Stimulated activated CD8-positive, alpha-beta memory T cell treated with anti-CD3 and anti-CD28 coated beads, Interleukin-7, amount 100 ng/mL, for 1 hour (primary cell): ENCODE measurements at regions not wholly inside any gene's neighbourhood (a gene's known extent, or its start where the extent isn't known, plus 50 kb on each side); places are given as distances from the start of the nearest gene placed in this dataset.

ENCODE experiments used
- DNase-seq, 2 donors: peaks; one replicate each; pipeline ENCODE4 v3.0.0-alpha.2; 2020; ENCODE audit warnings: low read depth in 2 of 2

DNA sequence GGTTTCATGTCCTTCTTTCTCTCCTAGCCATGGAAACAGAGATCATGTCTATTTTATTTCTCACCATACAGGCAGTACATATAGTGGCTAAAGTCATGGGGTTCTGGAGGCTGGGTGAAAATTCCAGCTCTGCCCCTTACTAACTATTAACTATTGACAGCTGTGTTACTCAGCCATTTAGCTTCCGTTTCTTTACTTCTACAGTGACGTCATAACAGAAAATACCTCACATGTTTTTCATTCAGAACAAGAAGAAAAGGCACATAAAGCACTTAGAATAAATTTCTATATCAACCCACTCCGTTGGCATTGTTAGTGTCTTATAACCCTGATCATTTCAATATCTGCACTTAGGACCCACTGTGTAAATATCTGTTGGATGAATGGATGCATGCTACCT, 1506.9 kb upstream of the TMEM132C start:
- no peak for DNase-seq

DNA sequence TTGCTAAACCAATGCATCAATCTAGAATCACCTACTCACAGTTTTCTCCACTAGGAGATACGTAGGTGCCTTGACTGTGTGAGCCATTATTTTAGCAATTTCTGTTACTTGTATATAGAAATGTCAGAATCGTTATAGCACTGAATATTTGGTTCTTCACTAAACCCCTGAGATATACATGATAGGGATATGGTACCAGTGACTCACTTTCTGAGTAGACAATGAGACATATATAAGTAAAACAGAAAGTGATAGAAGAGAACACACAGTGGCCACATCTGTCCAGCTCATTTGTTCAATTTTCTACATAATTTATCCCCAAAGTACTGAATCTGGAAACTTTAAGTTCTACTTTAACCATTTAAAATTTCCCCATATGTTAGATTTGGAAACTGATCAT, 1505.5 kb upstream of the TMEM132C start:
- no peak for DNase-seq

DNA sequence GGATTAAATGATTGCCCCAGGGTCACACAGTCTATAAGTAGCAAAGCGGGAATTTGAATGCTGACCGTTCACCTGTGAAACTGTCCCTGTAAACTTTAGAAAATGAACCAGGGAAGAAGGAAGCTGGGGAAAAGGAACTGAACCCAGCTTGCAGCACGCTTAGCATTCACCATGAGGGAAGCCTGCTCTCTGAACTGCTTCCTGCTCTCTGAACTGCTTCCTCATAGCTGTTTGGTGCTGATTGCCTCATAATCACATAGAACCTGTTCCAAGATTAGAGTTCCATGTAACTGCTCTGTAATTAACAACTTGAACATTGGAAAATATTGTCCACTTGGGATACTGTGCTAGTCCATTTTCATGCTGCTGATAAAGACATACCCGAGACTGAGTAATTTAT, 1504.8 kb upstream of the TMEM132C start:
- DNase-seq = no peak

DNA sequence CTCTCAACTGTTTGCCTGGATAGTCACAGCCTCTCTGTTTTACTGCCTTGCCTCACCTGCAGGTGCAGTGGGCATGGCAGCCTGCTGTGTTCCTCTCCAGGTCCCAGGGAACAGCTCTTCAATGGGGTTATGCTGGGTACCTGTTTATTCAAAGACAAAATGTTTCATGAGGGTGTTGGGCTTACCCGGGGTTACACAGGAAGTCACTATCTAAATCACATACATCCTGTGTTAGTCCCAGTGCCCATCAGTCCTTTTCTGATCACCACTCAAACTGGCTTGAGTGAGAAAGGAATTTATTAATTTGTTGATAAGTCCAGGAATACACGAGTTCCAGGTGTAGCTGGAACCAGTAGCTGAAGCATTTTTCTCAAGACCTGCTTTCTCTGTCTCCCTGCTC, 1503.6 kb upstream of the TMEM132C start:
- DNase-seq = no peak

DNA sequence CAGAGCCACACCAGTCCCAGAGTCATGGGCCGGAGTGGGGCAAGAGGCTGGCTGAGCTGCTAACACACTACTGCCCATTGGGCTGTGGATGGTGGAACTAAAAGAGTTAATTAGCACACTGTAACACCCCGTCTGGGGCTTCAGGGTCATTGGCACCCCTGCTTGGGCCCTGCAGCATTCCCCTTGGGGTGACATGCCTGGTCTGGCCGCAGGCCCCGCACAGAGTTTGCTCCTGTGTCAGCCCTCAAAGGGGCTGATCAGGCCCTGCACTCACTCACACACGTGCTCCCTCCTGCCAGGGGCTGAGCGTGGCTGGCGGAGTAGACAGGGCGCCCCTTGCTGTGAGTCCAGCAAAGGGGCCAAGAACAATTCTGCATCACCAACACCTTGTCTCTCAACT, 1499.6 kb upstream of the TMEM132C start:
- DNase-seq = no peak

DNA sequence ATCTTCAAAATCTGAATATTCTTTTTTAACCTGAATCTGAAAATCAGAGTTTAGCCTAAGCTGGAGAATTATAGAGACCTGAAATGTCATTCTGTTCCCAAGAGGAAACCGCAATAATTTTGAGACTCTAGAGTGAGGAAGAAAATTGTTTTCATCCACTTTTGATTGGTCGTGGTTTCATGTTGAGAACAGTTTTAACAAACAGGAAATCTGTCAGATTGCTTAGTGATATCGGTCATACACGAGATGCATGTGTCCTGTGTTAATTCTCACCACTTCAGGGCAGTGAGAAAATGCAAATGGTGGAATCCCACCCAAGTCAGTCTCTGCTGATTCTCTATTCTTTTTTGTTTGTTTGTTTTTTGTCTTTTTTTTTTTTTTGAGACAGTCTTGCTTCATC, 1498.5 kb upstream of the TMEM132C start:
- no peak for DNase-seq

DNA sequence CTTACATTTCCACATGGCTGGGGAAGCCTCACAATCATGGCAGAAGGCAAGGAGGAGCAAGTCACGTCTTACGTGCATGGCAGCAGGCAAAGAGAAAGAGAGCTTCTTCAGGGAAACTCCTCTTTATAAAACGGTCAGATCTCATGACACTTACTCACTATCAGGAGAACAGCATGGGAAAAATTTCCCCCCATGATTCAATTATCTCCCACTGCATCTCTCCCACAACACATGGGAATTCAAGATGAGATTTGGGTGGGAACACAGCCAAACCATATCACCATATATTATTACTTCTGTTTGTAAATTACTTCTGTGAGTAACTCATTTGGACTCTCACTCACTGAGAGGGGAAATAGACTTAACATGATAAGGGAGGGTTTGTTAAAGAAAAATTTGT, 1496.8 kb upstream of the TMEM132C start:
- no peak for DNase-seq

DNA sequence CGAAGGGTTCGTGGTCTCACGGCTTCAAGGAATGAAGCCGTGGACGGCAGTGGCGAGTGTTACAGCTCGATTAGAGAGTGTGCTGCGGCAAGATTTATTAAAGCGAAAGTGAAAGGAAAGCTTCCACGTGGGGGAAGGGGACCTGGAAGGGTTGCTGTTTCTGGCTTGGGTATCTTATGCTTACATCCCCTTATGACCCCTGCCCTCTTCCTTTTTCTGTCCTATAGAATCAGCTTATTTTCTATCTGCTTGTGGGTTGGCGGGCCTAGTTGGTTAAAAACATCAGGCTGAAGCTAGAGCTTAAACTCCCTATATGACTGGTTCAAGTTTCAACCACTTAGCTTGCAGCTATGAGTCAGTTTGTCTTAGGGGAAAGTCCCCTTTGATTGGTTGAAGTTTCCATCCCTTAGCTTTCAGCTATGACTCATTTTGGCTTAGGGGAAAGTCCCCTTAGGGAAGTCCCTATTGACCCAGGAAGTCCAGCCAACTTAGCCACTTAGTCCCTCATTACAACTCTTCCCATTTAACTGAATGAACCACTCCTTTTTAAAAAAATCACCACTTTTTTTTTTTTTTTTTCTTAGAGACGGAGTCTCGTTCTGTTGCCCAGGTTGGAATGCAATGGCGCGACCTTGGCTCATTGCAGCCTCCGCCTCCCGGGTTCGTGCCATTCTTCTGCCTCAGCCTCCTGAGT, 1494.7 kb upstream of the TMEM132C start:
- no peak for DNase-seq

DNA sequence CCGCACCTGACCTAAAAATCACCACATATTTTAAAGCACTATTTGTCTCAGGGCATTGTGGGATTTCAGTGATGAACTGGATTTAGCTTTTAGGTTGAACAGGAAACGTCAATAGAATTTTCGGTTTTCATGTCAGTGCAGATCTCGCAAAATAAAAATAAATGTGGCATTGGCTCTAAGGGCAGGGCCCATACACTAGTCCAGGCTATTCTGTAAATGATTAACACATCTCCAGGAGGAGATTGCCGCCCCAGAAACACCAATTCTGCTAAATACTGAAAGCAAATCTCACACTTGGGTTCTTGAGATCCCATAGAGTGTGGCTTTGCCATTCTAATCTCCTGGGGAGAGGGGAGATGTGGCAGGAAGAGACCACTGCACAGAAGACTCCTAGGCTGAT, 1494.0 kb upstream of the TMEM132C start:
- DNase-seq = no peak

DNA sequence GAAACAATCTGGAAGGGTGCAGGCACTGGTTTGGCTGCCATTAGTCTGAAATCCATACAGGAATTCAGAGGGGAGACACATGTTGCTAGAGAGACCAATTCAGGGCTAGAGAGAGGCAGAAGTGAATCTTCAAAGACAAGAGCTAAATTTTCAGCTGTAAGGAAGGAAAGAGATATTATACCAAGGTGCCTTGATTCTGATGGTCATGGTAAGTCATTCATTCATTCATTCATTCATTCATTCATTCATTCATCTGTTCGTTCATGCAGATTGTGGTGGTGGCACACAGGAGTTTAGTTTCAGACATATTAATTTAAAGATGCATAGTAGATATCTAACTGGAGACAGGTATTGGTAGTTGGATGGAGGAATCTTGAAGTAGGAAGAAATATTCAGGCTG, 1493.5 kb upstream of the TMEM132C start:
- no peak for DNase-seq

DNA sequence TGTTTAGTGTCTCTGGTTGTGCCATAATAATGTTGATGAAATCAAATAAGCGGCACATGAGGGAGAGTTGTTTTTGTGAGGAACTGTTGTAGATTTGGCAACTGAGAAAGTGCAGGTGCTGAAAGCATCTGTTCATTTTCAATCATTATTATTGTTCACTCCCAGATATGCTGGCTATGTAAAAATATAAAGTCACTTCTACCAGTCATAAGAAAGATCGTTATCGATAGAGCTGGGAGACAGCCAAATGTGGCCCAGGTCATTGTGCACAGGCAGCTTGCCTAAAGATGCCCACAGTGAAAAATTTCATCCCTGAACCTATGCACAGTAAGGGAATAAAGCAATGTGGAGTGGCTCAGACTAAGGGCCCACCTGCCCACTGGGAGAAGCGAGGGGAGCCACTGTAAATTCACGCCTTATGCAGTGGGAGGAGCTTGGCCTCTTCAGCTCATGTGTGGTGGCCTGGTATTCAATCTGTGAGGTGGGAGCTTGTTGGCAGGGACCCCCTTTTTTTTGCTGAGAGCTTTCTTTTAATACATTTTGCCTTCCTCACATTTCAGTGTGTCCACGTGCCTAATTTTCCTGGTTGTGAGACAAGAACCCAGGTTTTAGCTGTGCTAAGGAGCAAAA, 1490.8 kb upstream of the TMEM132C start:
- DNase-seq = no peak

DNA sequence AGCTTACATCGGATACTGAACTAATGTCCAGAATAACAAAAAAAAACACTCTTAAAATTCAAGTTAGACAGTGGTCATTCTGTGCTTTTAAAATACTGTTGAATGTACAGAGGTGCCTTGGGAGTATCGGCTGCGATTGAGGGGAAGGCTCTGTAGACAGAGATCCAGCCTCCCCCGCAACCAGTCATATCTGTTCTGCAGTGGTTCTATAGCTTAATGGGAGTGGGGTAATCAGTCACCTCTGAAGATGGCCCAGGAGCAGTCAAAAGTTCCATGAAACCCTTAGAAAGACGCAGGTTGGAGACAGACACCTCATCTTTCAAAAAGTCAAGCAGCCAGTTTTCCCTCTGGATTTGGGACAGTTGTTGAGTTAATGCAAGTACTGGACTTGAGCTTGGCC, 1486.6 kb upstream of the TMEM132C start:
- no peak for DNase-seq

DNA sequence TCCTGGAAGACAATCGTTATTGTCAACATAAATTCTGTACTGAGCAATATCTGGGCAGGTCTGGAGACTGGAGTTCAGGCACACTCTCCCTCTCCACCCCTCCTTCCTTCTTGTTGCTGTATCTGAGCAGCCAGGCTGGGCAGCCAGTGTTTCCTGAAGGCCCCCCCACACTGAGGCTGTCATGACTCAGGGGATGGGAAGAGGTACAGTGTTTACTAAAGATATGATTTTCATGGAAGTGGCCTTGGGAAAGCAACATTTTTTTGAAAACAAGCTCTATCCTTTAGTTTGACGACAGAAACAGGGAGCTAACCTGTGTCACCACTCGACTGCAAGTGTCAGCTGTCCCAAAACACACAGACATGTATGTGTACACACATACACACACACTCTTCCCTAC, 1485.4 kb upstream of the TMEM132C start:
- no peak for DNase-seq

DNA sequence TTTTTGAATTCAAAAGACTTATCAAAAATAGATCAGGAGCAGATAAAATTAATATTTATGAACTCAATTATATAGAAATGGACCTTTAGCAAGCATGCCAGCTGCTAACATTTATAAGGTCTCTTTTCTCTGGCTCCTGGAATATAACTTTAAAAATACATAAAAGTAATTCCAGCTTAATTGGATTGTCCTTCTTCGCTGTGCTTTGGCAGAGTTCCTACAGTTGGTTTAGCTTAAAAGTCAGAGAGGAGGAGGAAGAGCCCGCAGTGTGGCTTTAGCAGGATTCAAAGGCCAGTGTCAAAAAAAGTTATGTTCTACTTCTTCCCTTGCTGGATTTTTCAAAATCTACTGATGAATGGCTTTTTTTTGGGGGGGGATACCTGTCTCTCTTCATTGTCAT, 1484.9 kb upstream of the TMEM132C start:
- DNase-seq = no peak

DNA sequence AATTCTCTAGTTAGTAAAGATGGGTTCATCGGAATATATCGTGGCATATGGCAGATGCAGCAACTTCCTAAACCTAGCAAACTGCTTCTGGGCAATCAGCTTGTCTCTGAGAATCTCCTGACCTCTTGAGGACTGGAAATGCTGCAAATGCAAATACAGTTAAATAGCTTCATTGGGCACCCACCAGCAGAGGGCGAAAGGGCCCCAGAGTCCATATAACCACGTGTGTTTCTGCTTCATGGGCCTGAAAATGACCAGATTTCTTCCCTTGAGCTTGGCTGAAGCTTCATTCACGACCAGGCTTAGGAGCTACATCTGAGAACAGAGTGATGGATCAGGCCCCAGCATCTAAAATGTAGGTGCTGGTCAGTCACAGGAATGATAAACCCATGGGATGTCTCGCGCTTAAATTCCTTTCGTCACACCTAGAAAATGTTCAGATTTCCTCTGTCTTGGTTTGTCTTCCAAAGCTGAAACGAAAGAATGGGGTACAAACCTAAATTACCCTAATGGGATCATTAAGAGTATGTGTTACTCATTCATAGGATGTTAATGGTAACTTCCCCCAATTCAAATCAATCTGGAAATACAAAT, 1482.5 kb upstream of the TMEM132C start:
- no peak for DNase-seq

DNA sequence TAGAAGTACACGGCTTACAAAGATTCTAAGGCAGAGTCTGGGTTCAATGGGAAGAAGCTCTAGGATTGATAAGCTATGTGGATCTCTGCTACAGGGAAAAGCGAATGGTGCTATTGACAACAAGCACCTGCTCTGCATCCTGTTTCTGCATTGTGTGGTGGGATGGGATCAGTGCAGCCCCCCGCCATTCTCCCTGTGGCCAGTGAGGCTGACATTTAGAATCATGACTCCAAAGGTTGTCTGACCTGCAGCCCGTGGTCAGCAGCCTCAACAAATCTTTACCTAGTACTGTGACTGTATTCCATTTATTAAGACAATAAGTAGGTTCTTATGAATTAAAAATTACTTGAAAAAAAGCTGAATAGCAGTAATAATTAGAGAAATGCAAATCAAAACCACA, 1477.0 kb upstream of the TMEM132C start:
- DNase-seq = no peak

DNA sequence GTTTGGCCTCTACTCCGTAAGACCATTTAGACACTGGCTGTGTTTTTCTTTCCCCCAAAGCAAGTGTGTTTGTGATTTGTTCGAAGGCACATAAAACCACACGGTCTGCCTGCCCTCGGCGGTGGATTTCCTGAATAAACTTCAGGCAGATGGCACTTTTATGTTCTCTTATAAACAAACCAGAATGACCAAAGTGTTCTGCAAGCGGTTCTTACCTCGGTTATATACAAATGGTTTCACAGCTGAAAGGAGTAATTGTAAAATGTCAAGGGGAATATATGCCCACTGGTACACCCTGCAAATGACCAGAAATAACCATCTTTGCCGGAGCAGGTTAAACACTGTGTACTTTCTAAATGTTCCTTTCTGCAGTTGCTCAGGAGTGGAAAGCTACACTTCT, 1475.8 kb upstream of the TMEM132C start:
- DNase-seq = no peak

DNA sequence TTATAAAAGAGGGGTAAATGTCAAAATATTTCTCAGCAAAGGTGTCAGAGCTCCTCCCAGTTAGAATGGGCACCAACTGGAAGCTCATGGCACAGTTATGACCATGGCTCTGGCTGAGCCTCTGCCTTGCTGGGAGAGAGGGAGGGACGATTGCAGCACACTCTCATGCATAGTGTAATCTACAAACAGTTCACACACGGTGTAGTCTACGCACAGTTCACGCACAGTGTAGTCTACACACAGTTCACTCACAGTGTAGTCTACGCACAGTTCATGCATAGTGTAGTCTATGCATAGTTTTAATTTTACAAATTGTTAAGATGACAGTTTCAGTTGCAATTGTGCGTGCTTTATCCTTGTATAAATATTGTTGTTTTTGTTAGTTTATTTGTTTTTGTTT, 1474.6 kb upstream of the TMEM132C start:
- DNase-seq = no peak

DNA sequence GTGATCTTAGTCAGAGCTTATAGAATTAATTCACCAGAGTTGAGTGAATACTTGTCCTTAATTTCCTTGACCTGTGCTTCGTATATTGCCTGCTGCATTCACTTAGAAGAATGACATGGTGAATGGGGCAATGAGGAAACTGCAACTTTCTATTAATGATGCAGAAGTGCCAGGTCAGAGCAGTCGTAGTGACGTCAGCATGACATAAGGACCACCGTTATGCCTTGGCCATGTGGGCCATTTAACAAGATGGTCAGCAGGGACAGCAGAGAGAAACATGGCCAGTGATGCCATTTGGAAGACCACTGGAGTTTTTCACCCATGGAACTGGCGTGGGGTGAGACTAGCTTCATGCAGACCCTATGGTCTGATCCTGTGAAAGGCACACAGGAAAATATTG, 1469.4 kb upstream of the TMEM132C start:
- DNase-seq = no peak

DNA sequence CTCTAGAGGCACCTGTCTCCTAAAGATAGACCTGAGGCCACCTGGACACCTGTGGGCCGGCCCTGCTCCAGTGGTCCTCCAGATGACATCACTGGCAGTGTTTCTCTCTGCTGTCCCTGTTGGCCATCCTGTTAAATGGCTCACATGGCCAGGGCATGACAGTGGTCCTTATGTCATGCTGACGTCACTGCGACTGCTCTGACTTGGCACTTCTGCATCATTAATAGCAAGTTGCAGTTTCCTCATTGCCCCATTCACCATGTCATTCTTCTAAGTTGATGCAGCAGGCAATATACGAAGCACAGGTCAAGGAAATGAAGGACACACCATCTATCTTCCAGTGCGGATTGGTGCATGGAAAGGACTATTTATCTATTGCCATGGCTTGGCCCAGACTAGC, 1468.5 kb upstream of the TMEM132C start:
- no peak for DNase-seq

DNA sequence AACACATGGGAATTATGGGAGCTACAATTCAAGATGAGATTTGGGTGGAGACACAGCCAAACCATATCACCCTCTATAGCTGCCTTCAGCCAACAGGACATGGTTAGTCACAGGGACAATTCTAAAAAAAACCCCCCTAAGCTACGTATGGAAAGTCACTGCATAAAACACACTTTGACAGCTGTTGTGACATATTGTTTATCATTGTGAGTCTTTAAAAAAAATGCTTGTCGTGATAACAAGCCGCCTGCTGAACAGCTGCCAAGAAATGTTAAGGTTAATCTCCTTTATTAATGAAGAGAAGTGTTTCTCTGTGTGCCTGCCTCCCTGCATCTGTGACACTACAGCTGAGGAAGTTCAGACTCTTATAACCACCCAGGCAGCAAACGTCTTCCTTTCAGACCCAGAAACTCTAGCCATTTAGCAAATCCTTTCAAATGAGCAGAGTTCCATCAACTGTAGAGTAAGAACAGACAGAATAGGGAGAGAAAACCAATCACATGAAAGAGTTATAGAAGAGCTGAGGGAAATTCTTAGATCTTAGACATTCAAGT, 1459.6 kb upstream of the TMEM132C start:
- DNase-seq = no peak

DNA sequence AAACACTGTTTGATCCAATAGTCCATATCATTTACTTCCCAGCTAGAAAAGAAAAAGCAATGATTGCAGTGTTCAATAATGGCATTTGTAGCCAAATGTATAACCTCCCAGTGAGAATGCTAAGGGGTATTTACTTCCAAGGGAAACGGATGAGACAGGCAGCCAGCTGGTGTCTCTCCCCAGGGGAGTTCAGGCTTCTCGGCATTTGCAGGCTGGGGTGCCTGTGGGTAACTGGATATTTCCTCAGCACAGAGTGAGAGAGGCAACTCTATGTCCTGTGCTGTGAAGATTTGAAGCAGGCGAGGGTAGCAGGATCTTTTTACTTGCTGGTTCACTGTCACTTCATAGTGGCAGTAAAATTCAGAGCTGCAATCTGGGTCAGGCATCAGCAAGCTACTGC, 1455.6 kb upstream of the TMEM132C start:
- no peak for DNase-seq

DNA sequence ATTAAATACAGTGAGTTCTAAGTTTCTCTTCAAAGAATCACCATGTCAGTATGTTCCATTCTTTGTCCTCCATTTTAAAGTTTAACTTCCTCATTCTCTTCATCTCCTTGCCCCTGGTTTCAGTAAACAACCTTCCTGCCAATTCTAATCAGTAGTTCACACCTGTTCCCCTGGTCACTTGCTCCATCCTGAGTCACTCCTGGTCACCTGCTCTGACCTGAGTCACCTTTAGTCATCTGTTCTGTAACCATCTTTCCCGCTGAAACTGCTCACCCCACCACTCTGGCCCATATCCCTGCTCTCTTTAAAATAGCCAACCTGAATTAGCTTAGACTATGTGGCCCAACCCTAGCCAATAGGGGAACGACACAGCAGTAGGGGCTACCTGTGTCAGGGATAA, 1447.4 kb upstream of the TMEM132C start:
- no peak for DNase-seq
